ENCODE measurements at regions not wholly inside any gene's neighbourhood (a gene's known extent, or its start where the extent isn't known, plus 50 kb on each side); places are given as distances from the start of the nearest gene placed in this dataset.
"Not testable (repeated sequence)": the region's sequence is repeated elsewhere in the genome, so short reads cannot be mapped to it uniquely, and the experiment has no call there.

GRCh38 chr3:182644790-182645433, 148.4 kb upstream of the ATP11B start:
- no peak for TF ChIP-seq CTCF (conservative IDR thresholded peaks at IDR 0.05)
- H3K27ac ChIP-seq, result no peak overlapping the region

GRCh38 chr3:182650568-182651128, 142.7 kb upstream of the ATP11B start:
- no peak overlapping the region for H3K27ac ChIP-seq
- no peak for TF ChIP-seq CTCF (conservative IDR thresholded peaks at IDR 0.05)

- no peak overlapping the region for H3K27ac ChIP-seq
- TF ChIP-seq CTCF (conservative IDR thresholded peaks at IDR 0.05), result no peak
These were observed 141.8 kb upstream of the ATP11B start for GRCh38 chr3:182651461-182651860.

- not testable (repeated sequence) for H3K27ac ChIP-seq
These were observed 140.2 kb upstream of the ATP11B start for GRCh38 chr3:182653065-182653464.

- H3K27ac ChIP-seq, result no peak overlapping the region
- no peak for TF ChIP-seq CTCF (conservative IDR thresholded peaks at IDR 0.05)
These were observed 124.8 kb upstream of the ATP11B start for GRCh38 chr3:182668541-182668940.

GRCh38 chr3:182668974-182669373, 124.3 kb upstream of the ATP11B start:
- no peak for TF ChIP-seq CTCF (conservative IDR thresholded peaks at IDR 0.05)
- H3K27ac ChIP-seq, result no peak overlapping the region

- no peak overlapping the region for H3K27ac ChIP-seq
- TF ChIP-seq CTCF (conservative IDR thresholded peaks at IDR 0.05), result no peak
These were observed 121.8 kb upstream of the ATP11B start for GRCh38 chr3:182671541-182671940.

GRCh38 chr3:182671942-182672341, 121.4 kb upstream of the ATP11B start:
- TF ChIP-seq CTCF (conservative IDR thresholded peaks at IDR 0.05), result peak; percentile 53
- no peak overlapping the region for H3K27ac ChIP-seq

Data from VCaP (cell line).